CD14-positive monocyte (primary cell): ENCODE measurements at regions not wholly inside any gene's neighbourhood (a gene's known extent, or its start where the extent isn't known, plus 50 kb on each side); places are given as distances from the start of the nearest gene placed in this dataset.

Experiments used
- DNase-seq, 3 donors: peaks; one replicate each; pipeline ENCODE4 v3.0.0-alpha.2; 2011 to 2022
- H2AFZ ChIP-seq: 2 replicates; pipeline ENCODE4 v1.6.0; 2012; ENCODE audit warnings: mild to moderate bottlenecking, low read depth, low read length, inconsistent platforms; ENCODE audit not compliant: insufficient read depth, poor library complexity, severe bottlenecking
- H3K27ac ChIP-seq, 2 donors: 1 replicate in 1 of 2; 2 replicates in 1 of 2; pipeline ENCODE4 v1.5.1; 2012 to 2013; ENCODE audit warnings: low read length in 2 of 2, control low read depth in 1 of 2, inconsistent platforms in 1 of 2, low read depth in 1 of 2, mild to moderate bottlenecking in 1 of 2
- H3K27me3 ChIP-seq, 2 donors: one replicate each; pipeline versions ENCODE4 v1.6.0 to v1.6.1; 2011 to 2013; ENCODE audit warnings: low read length in 2 of 2; ENCODE audit not compliant: control insufficient read depth in 2 of 2, insufficient read depth in 2 of 2
- H3K36me3 ChIP-seq, 2 donors: replicated peaks in 1 of 2; 1 replicate in 1 of 2; 2 replicates in 1 of 2; pipeline versions ENCODE4 v1.5.1 to v1.6.1; 2012 to 2013; ENCODE audit warnings: low read length in 2 of 2, control low read depth in 1 of 2, inconsistent platforms in 1 of 2, mild to moderate bottlenecking in 1 of 2; ENCODE audit not compliant: insufficient read depth in 2 of 2, control insufficient read depth in 1 of 2
- H3K4me1 ChIP-seq, 2 donors: 1 replicate in 1 of 2; 2 replicates in 1 of 2; pipeline versions ENCODE4 v1.5.1 to v1.6.1; 2012 to 2013; ENCODE audit warnings: low read length in 2 of 2, control low read depth in 1 of 2, inconsistent platforms in 1 of 2, mild to moderate bottlenecking in 1 of 2, moderate library complexity in 1 of 2; ENCODE audit not compliant: insufficient read depth in 2 of 2, control insufficient read depth in 1 of 2
- H3K4me2 ChIP-seq: replicated peaks from 2 replicates; pipeline ENCODE3; 2012; ENCODE audit warnings: low read length, moderate library complexity, mild to moderate bottlenecking; ENCODE audit not compliant: poor library complexity, severe bottlenecking; ENCODE audit errors: extremely low read depth
- H3K4me3 ChIP-seq, 3 experiments: fragments of 200-600 bp in 1 of 3; sonication (generic) in 1 of 3; replicated peaks in 1 of 3; 1 replicate in 2 of 3; 2 replicates in 1 of 3; pipeline ENCODE4 v1.5.1; 2011 to 2013; ENCODE audit warnings: low read length in 3 of 3, mild to moderate bottlenecking in 3 of 3, control low read depth in 2 of 3, low read depth in 2 of 3, inconsistent platforms in 1 of 3, moderate library complexity in 1 of 3
- H3K79me2 ChIP-seq: 2 replicates; pipeline ENCODE4 v1.6.0; 2012; ENCODE audit warnings: mild to moderate bottlenecking, control low read depth, inconsistent platforms, low read length, moderate library complexity; ENCODE audit not compliant: insufficient read depth
- H3K9ac ChIP-seq: 2 replicates; pipeline ENCODE4 v1.6.0; 2017; ENCODE audit warnings: low read length, mild to moderate bottlenecking; ENCODE audit not compliant: insufficient read depth, poor library complexity, severe bottlenecking
- H3K9me3 ChIP-seq, 2 donors: replicated peaks in 1 of 2; 1 replicate in 1 of 2; 2 replicates in 1 of 2; pipeline versions ENCODE4 v1.5.1 to v1.6.1; 2012 to 2013; ENCODE audit warnings: low read length in 2 of 2, control low read depth in 1 of 2; ENCODE audit not compliant: control insufficient read depth in 1 of 2, insufficient read depth in 1 of 2
- H4K20me1 ChIP-seq: 2 replicates; pipeline ENCODE4 v1.6.0; 2012; ENCODE audit warnings: mild to moderate bottlenecking, low read length, control low read depth, moderate library complexity; ENCODE audit not compliant: insufficient read depth
- H3K27ac Mint-ChIP-seq, 7 donors: one replicate each; pipeline ENCODE4 v1.8.0; 2020; ENCODE audit warnings: mild to moderate bottlenecking in 7 of 7, mixed read lengths in 7 of 7, moderate library complexity in 6 of 7, inconsistent platforms in 2 of 7
- H3K27me3 Mint-ChIP-seq, 3 donors: one replicate each; pipeline ENCODE4 v1.8.0; 2021 to 2022; ENCODE audit warnings: low read depth in 3 of 3, mild to moderate bottlenecking in 3 of 3, mixed read lengths in 3 of 3, moderate library complexity in 3 of 3, inconsistent platforms in 1 of 3
- H3K36me3 Mint-ChIP-seq, 2 donors: one replicate each; pipeline ENCODE4 v1.8.0; 2020; ENCODE audit warnings: mixed read lengths in 2 of 2, inconsistent platforms in 1 of 2, mild to moderate bottlenecking in 1 of 2
- H3K4me1 Mint-ChIP-seq: one replicate; pipeline ENCODE4 v1.8.0; 2020; ENCODE audit warnings: mild to moderate bottlenecking, mixed read lengths
- H3K4me3 Mint-ChIP-seq, 2 donors: one replicate each; pipeline ENCODE4 v1.8.0; 2020; ENCODE audit warnings: mild to moderate bottlenecking in 2 of 2, mixed read lengths in 2 of 2, moderate library complexity in 1 of 2
- H3K9me3 Mint-ChIP-seq, 7 donors: one replicate each; pipeline ENCODE4 v1.8.0; 2020 to 2022; ENCODE audit warnings: mixed read lengths in 7 of 7, mild to moderate bottlenecking in 6 of 7, moderate library complexity in 6 of 7, inconsistent platforms in 2 of 7
- WGBS: methylation state at CpG from one replicate; pipeline ENCODE4 v1.1.5; 2013; ENCODE audit warnings: missing lambda C conversion rate; ENCODE audit not compliant: insufficient coverage; 5-methylcytosine and 5-hydroxymethylcytosine counted together
- intact Hi-C, 2 donors: fragments of 100-400 bp; cut with micrococcal nuclease; formaldehyde crosslinking; loops; one replicate each; pipeline versions ENCODE4 v1.15.0 to v1.15.1; 2023
- TF ChIP-seq, protein P1 (sequence below): fragments of 200-600 bp; IDR thresholded peaks from one replicate; pipeline ENCODE4 v1.8.0; 2022; ENCODE audit warnings: antibody characterized with exemption, mild to moderate bottlenecking

DNA sequence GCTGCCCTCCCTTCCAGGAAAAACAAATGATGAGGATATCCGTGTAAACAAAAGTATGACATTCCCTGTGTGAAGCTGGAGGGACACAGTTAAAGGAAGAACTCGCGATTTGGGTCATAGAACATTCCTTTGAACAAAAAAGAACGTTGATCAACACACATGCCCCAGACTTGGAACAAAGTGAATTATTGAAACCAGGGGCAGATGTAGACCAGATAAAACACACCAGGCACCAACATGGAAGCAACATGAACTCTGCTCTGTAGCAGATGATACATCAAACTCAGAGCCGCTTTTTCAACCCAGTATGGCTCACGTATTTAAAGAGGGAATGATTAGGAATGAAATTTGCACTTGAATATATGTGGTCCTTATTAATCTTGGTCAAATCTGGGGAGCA lies 206.5 kb downstream of the TMEM182 start:
- no peak overlapping the region for H2AFZ ChIP-seq
- no peak overlapping the region for H3K4me3 ChIP-seq
- Mint-ChIP-seq H3K36me3 (no peaks in the 10 kb centered on the region), H3K9me3 (peaks cover 0 to 3% (median 0%) of the 10 kb centered on the region in 7 donors), H3K27me3 (peaks cover 0 to 2% (median 0%) of the 10 kb centered on the region in 3 donors), H3K4me3 (no peak overlapping the region), H3K27ac (no peak overlapping the region), H3K4me1 (no peaks in the 10 kb centered on the region)
- no peaks in the 10 kb centered on the region for H3K36me3 ChIP-seq
- no peak overlapping the region for H3K4me2 ChIP-seq
- H3K79me2 ChIP-seq, result no peaks in the 10 kb centered on the region
- no peak overlapping the region for H3K27ac ChIP-seq
- DNase-seq, result no peak
- TF ChIP-seq, protein P1, sequence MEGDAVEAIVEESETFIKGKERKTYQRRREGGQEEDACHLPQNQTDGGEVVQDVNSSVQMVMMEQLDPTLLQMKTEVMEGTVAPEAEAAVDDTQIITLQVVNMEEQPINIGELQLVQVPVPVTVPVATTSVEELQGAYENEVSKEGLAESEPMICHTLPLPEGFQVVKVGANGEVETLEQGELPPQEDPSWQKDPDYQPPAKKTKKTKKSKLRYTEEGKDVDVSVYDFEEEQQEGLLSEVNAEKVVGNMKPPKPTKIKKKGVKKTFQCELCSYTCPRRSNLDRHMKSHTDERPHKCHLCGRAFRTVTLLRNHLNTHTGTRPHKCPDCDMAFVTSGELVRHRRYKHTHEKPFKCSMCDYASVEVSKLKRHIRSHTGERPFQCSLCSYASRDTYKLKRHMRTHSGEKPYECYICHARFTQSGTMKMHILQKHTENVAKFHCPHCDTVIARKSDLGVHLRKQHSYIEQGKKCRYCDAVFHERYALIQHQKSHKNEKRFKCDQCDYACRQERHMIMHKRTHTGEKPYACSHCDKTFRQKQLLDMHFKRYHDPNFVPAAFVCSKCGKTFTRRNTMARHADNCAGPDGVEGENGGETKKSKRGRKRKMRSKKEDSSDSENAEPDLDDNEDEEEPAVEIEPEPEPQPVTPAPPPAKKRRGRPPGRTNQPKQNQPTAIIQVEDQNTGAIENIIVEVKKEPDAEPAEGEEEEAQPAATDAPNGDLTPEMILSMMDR, result no peak
- 96% methylated on average over 3 of the region's 6 CpGs for WGBS
- no peaks in the 10 kb centered on the region for H4K20me1 ChIP-seq
- no peaks in the 10 kb centered on the region for H3K27me3 ChIP-seq
- intact Hi-C loops, result no loop called here
- H3K9me3 ChIP-seq, result no peaks in the 10 kb centered on the region
- H3K4me1 ChIP-seq, result no peaks in the 10 kb centered on the region
- no peak overlapping the region for H3K9ac ChIP-seq

GRCh38 chr2:102971701-102972100 lies 209.9 kb downstream of the TMEM182 start:
- H3K27me3 Mint-ChIP-seq, result peaks cover 0 to 4% (median 0%) of the 10 kb centered on the region in 3 donors
- Histone ChIP-seq H3K27me3 (no peaks in the 10 kb centered on the region), H3K36me3 (no peaks in the 10 kb centered on the region), H3K9me3 (no peaks in the 10 kb centered on the region), H3K79me2 (no peaks in the 10 kb centered on the region), H3K9ac (no peak overlapping the region), H3K27ac (no peak overlapping the region), H2AFZ (no peak overlapping the region), H4K20me1 (no peaks in the 10 kb centered on the region), H3K4me3 (no peak overlapping the region), H3K4me1 (no peaks in the 10 kb centered on the region), H3K4me2 (no peak overlapping the region)
- no CpG with 5 or more reads among the region's 6 CpGs for WGBS
- H3K27ac Mint-ChIP-seq, result no peak overlapping the region
- intact Hi-C loops, result no loop called here
- H3K9me3 Mint-ChIP-seq, result peaks cover 0 to 3% (median 0%) of the 10 kb centered on the region in 7 donors
- no peak for DNase-seq
- TF ChIP-seq, protein P1, result no peak
- H3K4me3 Mint-ChIP-seq, result no peak overlapping the region
- no peaks in the 10 kb centered on the region for H3K36me3 Mint-ChIP-seq
- H3K4me1 Mint-ChIP-seq, result peaks cover 6% of the 10 kb centered on the region
